Uterus (tissue), 2 donors: ENCODE measurements at regions not wholly inside any gene's neighbourhood (a gene's known extent, or its start where the extent isn't known, plus 50 kb on each side); places are given as distances from the start of the nearest gene placed in this dataset.

Experiments
- CTCF ChIP-seq, 4 experiments: fragments of 200-600 bp in 2 of 4; fragments of 450-650 bp in 2 of 4; sonication (generic) in 2 of 4; IDR thresholded peaks; one replicate each; pipeline ENCODE4 v1.5.1; 2016 to 2019; ENCODE audit warnings: antibody characterized with exemption in 4 of 4, mild to moderate bottlenecking in 2 of 4, moderate library complexity in 1 of 4
- POLR2A ChIP-seq, 2 donors: fragments of 450-650 bp; IDR thresholded peaks; one replicate each; pipeline ENCODE4 v1.6.1; 2016; ENCODE audit warnings: antibody characterized with exemption in 2 of 2, mild to moderate bottlenecking in 1 of 2, moderate library complexity in 1 of 2

- TF ChIP-seq CTCF (IDR thresholded peaks at IDR 0.05) (no peak), POLR2A (IDR thresholded peaks at IDR 0.05) (no peak)
Observed at GRCh38 chr15:38084289-38084688, 149.8 kb downstream of the TMCO5A start.
